A549 (cell line): ENCODE measurements at regions not wholly inside any gene's neighbourhood (a gene's known extent, or its start where the extent isn't known, plus 50 kb on each side); places are given as distances from the start of the nearest gene placed in this dataset.

ENCODE experiments used
- NR3C1 ChIP-seq: fragments of >200 bp; sonication (Bioruptor Twin); formaldehyde crosslinking; IDR thresholded peaks from 3 replicates; pipeline ENCODE4 v1.6.1; 2017
- TF ChIP-seq, protein P1 (sequence below): fragments of >200 bp; sonication (Bioruptor Twin); formaldehyde crosslinking; IDR thresholded peaks from 3 replicates; pipeline ENCODE4 v1.5.1; 2016

DNA sequence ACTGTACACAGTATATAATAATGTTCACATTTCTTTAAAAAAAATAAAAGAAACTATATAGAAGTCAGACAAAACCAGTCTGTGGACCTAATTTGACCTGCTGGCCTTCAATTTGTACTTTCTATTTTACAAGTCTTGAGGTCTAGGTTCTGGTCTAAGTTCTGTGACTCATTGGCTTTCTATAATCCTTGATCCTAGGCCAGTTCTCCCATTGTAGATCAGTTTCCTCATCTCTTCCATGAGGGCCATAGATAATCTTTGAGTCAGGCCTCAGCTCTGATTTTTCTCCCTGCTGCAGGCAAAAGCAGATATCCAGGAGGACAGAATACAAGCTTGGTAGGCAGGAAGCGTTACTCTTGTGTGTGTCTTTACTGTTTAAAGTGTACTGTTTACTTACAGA is 603.7 kb upstream of the CAMK1G start:
- TF ChIP-seq, protein P1, sequence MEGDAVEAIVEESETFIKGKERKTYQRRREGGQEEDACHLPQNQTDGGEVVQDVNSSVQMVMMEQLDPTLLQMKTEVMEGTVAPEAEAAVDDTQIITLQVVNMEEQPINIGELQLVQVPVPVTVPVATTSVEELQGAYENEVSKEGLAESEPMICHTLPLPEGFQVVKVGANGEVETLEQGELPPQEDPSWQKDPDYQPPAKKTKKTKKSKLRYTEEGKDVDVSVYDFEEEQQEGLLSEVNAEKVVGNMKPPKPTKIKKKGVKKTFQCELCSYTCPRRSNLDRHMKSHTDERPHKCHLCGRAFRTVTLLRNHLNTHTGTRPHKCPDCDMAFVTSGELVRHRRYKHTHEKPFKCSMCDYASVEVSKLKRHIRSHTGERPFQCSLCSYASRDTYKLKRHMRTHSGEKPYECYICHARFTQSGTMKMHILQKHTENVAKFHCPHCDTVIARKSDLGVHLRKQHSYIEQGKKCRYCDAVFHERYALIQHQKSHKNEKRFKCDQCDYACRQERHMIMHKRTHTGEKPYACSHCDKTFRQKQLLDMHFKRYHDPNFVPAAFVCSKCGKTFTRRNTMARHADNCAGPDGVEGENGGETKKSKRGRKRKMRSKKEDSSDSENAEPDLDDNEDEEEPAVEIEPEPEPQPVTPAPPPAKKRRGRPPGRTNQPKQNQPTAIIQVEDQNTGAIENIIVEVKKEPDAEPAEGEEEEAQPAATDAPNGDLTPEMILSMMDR, result no peak
- TF ChIP-seq NR3C1, result no peak
